Tibial nerve (tissue), 4 donors: ENCODE measurements at regions not wholly inside any gene's neighbourhood (a gene's known extent, or its start where the extent isn't known, plus 50 kb on each side); places are given as distances from the start of the nearest gene placed in this dataset.

Experiments
- DNase-seq, 2 donors: peaks; one replicate each; pipeline ENCODE4 v3.0.0-alpha.2; 2019; ENCODE audit warnings: low spot score in 2 of 2
- H3K27ac ChIP-seq, 4 donors: fragments of 200-600 bp; sonication (generic) in 3 of 4; one replicate each; pipeline ENCODE4 v1.5.1; 2017 to 2019; ENCODE audit warnings: mild to moderate bottlenecking in 1 of 4
- H3K27me3 ChIP-seq, 2 donors: fragments of 200-600 bp; sonication (generic) in 1 of 2; one replicate each; pipeline versions ENCODE4 v1.5.1 to v1.6.0; 2017 to 2019
- H3K36me3 ChIP-seq, 3 donors: fragments of 200-600 bp; sonication (generic); one replicate each; pipeline ENCODE4 v1.5.1; 2018 to 2019
- H3K4me1 ChIP-seq, 4 donors: fragments of 200-600 bp; sonication (generic) in 3 of 4; one replicate each; pipeline ENCODE4 v1.5.1; 2017 to 2019
- H3K4me3 ChIP-seq, 4 donors: fragments of 200-600 bp; sonication (generic) in 3 of 4; one replicate each; pipeline ENCODE4 v1.5.1; 2017 to 2019; ENCODE audit warnings: mild to moderate bottlenecking in 1 of 4, moderate library complexity in 1 of 4
- H3K9me3 ChIP-seq, 4 donors: fragments of 200-600 bp; sonication (generic) in 3 of 4; one replicate each; pipeline ENCODE4 v1.5.1; 2017 to 2019
- CTCF ChIP-seq, 5 experiments: fragments of 200-600 bp in 3 of 5; fragments of 450-650 bp in 2 of 5; sonication (generic) in 3 of 5; IDR thresholded peaks; one replicate each; pipeline ENCODE4 v1.5.1; 2016 to 2019; ENCODE audit warnings: antibody characterized with exemption in 5 of 5, mild to moderate bottlenecking in 3 of 5, moderate library complexity in 2 of 5
- EP300 ChIP-seq, 2 donors: sonication (generic); formaldehyde crosslinking; IDR thresholded peaks; one replicate each; pipeline ENCODE4 v1.6.1; 2017; ENCODE audit warnings: antibody characterized with exemption in 2 of 2, mild to moderate bottlenecking in 1 of 2
- POLR2A ChIP-seq, 2 donors: fragments of 450-650 bp; IDR thresholded peaks; one replicate each; pipeline ENCODE4 v1.6.1; 2017; ENCODE audit warnings: antibody characterized with exemption in 2 of 2, mild to moderate bottlenecking in 2 of 2, moderate library complexity in 2 of 2
- WGBS, 2 donors: methylation state at CpG; one replicate each; pipeline ENCODE4 v1.1.5; 2018; 5-methylcytosine and 5-hydroxymethylcytosine counted together

GRCh38 chr2:81194176-81194575, 889.6 kb upstream of the LRRTM1 start:
- TF ChIP-seq POLR2A (IDR thresholded peaks at IDR 0.05) (no peak), CTCF (IDR thresholded peaks at IDR 0.05) (no peak), EP300 (IDR thresholded peaks at IDR 0.05) (no peak)
- no peak for DNase-seq

GRCh38 chr2:81181845-81182244, 877.3 kb upstream of the LRRTM1 start:
- no peak overlapping the region for H3K4me3 ChIP-seq
- no peaks in the 10 kb centered on the region for H3K4me1 ChIP-seq
- no peaks in the 10 kb centered on the region for H3K36me3 ChIP-seq
- no peak for TF ChIP-seq EP300 (IDR thresholded peaks at IDR 0.05)
- TF ChIP-seq POLR2A (IDR thresholded peaks at IDR 0.05), result no peak
- no peak for TF ChIP-seq CTCF (IDR thresholded peaks at IDR 0.05)
- H3K27ac ChIP-seq, result no peak overlapping the region
- no peaks in the 10 kb centered on the region for H3K27me3 ChIP-seq
- DNase-seq, result no peak
- no peaks in the 10 kb centered on the region for H3K9me3 ChIP-seq

More at GRCh38 chr2:81194176-81194575, 889.6 kb upstream of the LRRTM1 start:
- Histone ChIP-seq H3K9me3 (peaks cover 0 to 28% (median 0%) of the 10 kb centered on the region in 4 donors), H3K36me3 (no peaks in the 10 kb centered on the region), H3K27me3 (no peaks in the 10 kb centered on the region), H3K4me1 (no peaks in the 10 kb centered on the region), H3K27ac (no peak overlapping the region), H3K4me3 (no peak overlapping the region)
- WGBS, 2 donors, result 94 to 95% methylated on average over 13 to 30 of the region's 30 CpGs

GRCh38 chr2:81171447-81171846, 866.9 kb upstream of the LRRTM1 start:
- H3K9me3 ChIP-seq, result no peaks in the 10 kb centered on the region
- no peak for DNase-seq
- 58 to 61% methylated on average over 2 of the region's 2 CpGs for WGBS, 2 donors
- H3K4me1 ChIP-seq, result no peaks in the 10 kb centered on the region
- no peak overlapping the region for H3K27ac ChIP-seq
- H3K27me3 ChIP-seq, result no peaks in the 10 kb centered on the region
- no peaks in the 10 kb centered on the region for H3K36me3 ChIP-seq
- no peak overlapping the region for H3K4me3 ChIP-seq
- TF ChIP-seq POLR2A (IDR thresholded peaks at IDR 0.05) (no peak), CTCF (IDR thresholded peaks at IDR 0.05) (no peak), EP300 (IDR thresholded peaks at IDR 0.05) (no peak)

- H3K4me1 ChIP-seq, result no peaks in the 10 kb centered on the region
- TF ChIP-seq EP300 (IDR thresholded peaks at IDR 0.05) (no peak), CTCF (IDR thresholded peaks at IDR 0.05) (no peak), POLR2A (IDR thresholded peaks at IDR 0.05) (no peak)
- H3K36me3 ChIP-seq, result no peaks in the 10 kb centered on the region
- WGBS, 2 donors, result 84 to 86% methylated on average over 3 of the region's 3 CpGs
- H3K4me3 ChIP-seq, result no peak overlapping the region
- no peaks in the 10 kb centered on the region for H3K9me3 ChIP-seq
- DNase-seq, result no peak
- no peak overlapping the region for H3K27ac ChIP-seq
- H3K27me3 ChIP-seq, result no peaks in the 10 kb centered on the region
Observed at GRCh38 chr2:81163583-81163982, 859.0 kb upstream of the LRRTM1 start.

GRCh38 chr2:81158505-81158904, 854.0 kb upstream of the LRRTM1 start:
- DNase-seq, result no peak
- TF ChIP-seq POLR2A (IDR thresholded peaks at IDR 0.05), result no peak
- TF ChIP-seq CTCF (IDR thresholded peaks at IDR 0.05), result no peak
- no peak for TF ChIP-seq EP300 (IDR thresholded peaks at IDR 0.05)
- no peaks in the 10 kb centered on the region for H3K9me3 ChIP-seq
- no peaks in the 10 kb centered on the region for H3K4me1 ChIP-seq
- no peak overlapping the region for H3K27ac ChIP-seq
- no peaks in the 10 kb centered on the region for H3K27me3 ChIP-seq
- no peaks in the 10 kb centered on the region for H3K36me3 ChIP-seq
- H3K4me3 ChIP-seq, result no peak overlapping the region
- WGBS, 2 donors, result 45 to 49% methylated on average over 5 of the region's 5 CpGs
